Mucosa of rectum (tissue), 2 donors: ENCODE measurements at regions not wholly inside any gene's neighbourhood (a gene's known extent, or its start where the extent isn't known, plus 50 kb on each side); places are given as distances from the start of the nearest gene placed in this dataset.
"Not testable (repeated sequence)": the region's sequence is repeated elsewhere in the genome, so short reads cannot be mapped to it uniquely, and the experiment has no call there.

Experiments used
- H3K27ac ChIP-seq, 2 donors: one replicate each; pipeline ENCODE4 v1.7.0; 2013; ENCODE audit warnings: inconsistent platforms in 2 of 2, low read depth in 2 of 2, low read length in 2 of 2
- H3K27me3 ChIP-seq, 2 donors: one replicate each; pipeline ENCODE4 v1.7.0; 2013; ENCODE audit warnings: low read length in 2 of 2; ENCODE audit not compliant: control insufficient read depth in 2 of 2, insufficient read depth in 2 of 2
- H3K36me3 ChIP-seq, 2 donors: one replicate each; pipeline ENCODE4 v1.7.0; 2013; ENCODE audit warnings: low read length in 2 of 2; ENCODE audit not compliant: control insufficient read depth in 2 of 2, insufficient read depth in 2 of 2
- H3K4me1 ChIP-seq, 2 donors: one replicate each; pipeline ENCODE4 v1.7.0; 2013; ENCODE audit warnings: low read length in 2 of 2, mild to moderate bottlenecking in 1 of 2; ENCODE audit not compliant: control insufficient read depth in 2 of 2, insufficient read depth in 2 of 2
- H3K4me3 ChIP-seq, 2 donors: one replicate each; pipeline ENCODE4 v1.7.0; 2013; ENCODE audit warnings: low read length in 2 of 2
- H3K9ac ChIP-seq, 2 donors: one replicate each; pipeline ENCODE4 v1.7.0; 2013; ENCODE audit warnings: low read length in 2 of 2, low read depth in 1 of 2, mild to moderate bottlenecking in 1 of 2
- H3K9me3 ChIP-seq, 2 donors: one replicate each; pipeline ENCODE4 v1.7.0; 2013; ENCODE audit warnings: low read length in 2 of 2; ENCODE audit not compliant: control insufficient read depth in 2 of 2
- donor health status: healthy.
- donor health status: Normal muscosa, but diverticular disease.

DNA sequence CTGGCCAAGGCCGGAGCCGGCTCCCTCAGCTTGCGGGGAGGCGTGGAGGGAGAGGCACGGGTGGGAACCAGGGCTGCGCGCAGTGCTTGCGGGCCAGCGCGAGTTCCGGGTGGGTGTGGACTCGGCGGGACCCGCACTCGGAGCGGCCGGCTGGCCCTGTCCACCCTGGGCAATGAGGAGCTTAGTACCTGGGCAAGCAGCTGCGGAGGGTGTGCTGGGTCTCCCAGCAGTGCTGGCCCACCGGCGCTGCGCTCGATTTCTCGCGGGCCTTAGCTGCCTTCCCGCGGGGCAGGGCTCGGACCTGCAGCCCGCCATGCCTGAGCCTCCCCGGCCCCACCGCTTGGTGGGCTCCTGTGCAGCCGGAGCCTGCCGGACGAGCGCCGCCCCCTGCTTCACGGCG is 91.4 kb upstream of the MAN1A1 start:
- Histone ChIP-seq H3K36me3 (no peaks in the 10 kb centered on the region), H3K9ac (no peak overlapping the region), H3K4me1 (peaks cover 3 to 4% of the 10 kb centered on the region in 2 donors), H3K9me3 (no peaks in the 10 kb centered on the region), H3K27ac (no peak overlapping the region), H3K27me3 (no peaks in the 10 kb centered on the region), H3K4me3 (no peak overlapping the region)

DNA sequence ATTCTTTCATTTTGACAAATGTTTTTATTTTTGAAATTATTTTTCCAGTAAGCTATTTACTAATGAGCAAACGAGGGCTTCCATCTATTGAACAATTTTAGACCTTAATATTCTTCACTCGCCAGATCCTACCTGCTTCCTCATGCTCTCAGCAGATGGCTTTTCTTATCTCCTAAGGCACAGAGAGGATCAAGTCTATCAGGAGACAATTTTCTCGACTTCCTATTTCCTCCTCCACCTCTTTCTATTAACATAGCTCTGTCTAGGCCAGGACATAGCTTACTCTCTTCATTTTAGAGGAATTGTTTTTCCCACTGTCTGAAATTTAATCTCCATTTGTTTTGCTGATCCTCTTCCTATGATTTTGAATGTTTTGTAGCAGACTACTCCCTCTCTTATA is 87.0 kb upstream of the MAN1A1 start:
- no peak overlapping the region for H3K27ac ChIP-seq
- no peak overlapping the region for H3K9ac ChIP-seq
- no peaks in the 10 kb centered on the region for H3K9me3 ChIP-seq
- no peaks in the 10 kb centered on the region for H3K27me3 ChIP-seq
- H3K4me1 ChIP-seq = no peaks in the 10 kb centered on the region
- no peaks in the 10 kb centered on the region for H3K36me3 ChIP-seq
- no peak overlapping the region for H3K4me3 ChIP-seq

DNA sequence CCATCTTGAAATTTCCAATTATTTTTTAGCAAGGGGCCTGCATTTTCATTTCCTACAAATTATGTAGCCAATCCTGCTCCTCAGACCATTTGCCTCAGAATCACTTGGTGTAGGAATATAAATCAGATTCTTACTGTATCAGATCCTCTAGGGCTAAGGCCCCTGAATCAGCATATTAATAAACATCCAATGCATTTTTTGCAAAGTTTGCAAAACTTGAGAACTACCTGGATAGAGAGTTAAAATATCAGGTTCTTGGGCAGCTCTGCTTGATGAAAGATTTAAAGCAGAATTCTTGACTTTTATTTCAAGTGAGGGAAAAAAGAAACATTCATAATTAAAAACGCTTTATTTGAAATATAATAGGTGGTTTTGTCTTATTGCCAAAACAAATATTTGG is 82.2 kb upstream of the MAN1A1 start:
- Histone ChIP-seq H3K27me3 (no peaks in the 10 kb centered on the region), H3K4me1 (no peaks in the 10 kb centered on the region), H3K9ac (no peak overlapping the region), H3K9me3 (no peaks in the 10 kb centered on the region), H3K4me3 (no peak overlapping the region), H3K36me3 (no peaks in the 10 kb centered on the region), H3K27ac (no peak overlapping the region)

DNA sequence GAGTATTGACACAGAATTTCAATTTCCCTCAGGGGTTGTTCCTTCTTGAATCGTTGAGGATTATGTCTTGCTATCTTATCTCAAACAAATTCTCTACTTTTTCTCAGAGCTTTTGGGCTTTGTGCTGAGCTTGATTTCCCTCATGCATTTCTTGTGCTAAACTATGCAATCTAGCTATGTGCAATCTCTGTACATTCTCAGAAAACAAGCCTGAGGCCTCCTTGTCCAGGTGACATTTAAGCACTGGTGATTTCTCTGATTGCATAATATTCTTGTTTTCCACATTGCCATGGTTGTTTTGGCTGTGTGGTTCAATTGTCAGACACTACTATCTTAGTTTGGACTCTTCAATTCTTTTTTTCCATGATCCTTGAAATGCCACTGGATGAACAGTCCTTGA is 81.2 kb upstream of the MAN1A1 start:
- Histone ChIP-seq H3K36me3 (no peaks in the 10 kb centered on the region), H3K27ac (no peak overlapping the region), H3K4me1 (no peaks in the 10 kb centered on the region), H3K27me3 (no peaks in the 10 kb centered on the region), H3K9ac (no peak overlapping the region), H3K4me3 (no peak overlapping the region), H3K9me3 (no peaks in the 10 kb centered on the region)

DNA sequence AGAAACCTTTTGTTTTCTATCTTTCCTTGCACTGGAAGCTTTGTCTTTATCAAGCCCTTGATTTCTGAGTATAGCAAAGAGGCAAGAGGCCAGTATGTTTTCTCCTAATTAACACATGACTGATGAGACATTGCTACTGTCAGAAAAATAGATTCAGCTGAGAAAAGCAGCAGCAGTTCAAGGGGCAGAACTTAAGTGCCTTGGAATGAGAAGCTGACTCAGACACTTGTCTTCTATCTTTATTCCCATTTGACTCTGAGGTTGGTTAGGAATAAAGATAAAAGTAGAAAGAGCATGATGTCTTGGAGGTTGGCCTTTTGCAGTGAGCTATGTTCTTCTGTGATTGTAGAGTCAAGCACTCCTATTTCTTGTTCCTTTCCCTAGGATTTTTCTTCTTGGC is 79.1 kb upstream of the MAN1A1 start:
- Histone ChIP-seq H3K4me1 (no peaks in the 10 kb centered on the region), H3K9me3 (no peaks in the 10 kb centered on the region), H3K9ac (no peak overlapping the region), H3K27ac (no peak overlapping the region), H3K27me3 (no peaks in the 10 kb centered on the region), H3K4me3 (no peak overlapping the region), H3K36me3 (no peaks in the 10 kb centered on the region)

DNA sequence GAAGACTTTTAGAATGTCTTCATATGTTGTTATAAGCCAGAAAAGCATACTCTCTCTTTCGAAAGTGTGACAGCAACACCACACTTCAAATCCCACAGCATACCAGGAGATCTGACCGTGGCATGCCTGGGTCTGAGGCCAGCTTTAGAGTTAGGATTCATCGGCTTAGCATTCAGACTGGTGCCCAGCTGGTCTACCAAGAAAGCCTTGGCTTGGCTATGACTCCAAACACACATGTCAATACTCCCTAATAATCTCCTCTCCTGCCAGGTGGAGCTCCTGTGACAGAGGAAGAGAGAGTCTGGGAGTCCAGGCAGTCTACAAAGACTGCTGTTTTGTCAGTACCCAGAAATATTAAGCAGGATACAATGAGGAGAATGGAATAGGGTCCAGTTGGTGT is 77.1 kb upstream of the MAN1A1 start:
- Histone ChIP-seq H3K27ac (no peak overlapping the region), H3K9ac (no peak overlapping the region), H3K9me3 (no peaks in the 10 kb centered on the region), H3K4me3 (no peak overlapping the region), H3K4me1 (no peaks in the 10 kb centered on the region), H3K27me3 (no peaks in the 10 kb centered on the region), H3K36me3 (no peaks in the 10 kb centered on the region)

DNA sequence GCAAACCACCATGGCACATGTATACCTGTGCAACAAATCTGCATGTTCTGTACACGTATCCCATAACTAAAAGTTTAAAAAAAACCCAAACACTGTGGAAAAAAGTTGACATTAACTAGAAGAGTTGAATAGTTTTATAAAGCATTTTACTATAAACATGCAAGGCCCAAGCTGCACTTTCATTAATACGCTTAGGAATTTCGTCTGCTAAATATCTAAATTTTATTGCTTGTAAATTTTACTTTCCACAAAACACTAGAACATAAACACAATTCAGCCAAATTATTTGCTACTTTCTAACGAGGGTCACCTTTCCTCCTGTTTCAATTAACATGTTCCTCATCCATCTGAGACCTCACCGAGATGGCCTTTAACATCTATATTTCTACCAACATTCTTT is 74.4 kb upstream of the MAN1A1 start:
- Histone ChIP-seq H3K9ac (no peak overlapping the region), H3K9me3 (no peaks in the 10 kb centered on the region), H3K36me3 (no peaks in the 10 kb centered on the region), H3K4me3 (no peak overlapping the region), H3K27me3 (no peaks in the 10 kb centered on the region), H3K4me1 (no peaks in the 10 kb centered on the region), H3K27ac (no peak overlapping the region)

DNA sequence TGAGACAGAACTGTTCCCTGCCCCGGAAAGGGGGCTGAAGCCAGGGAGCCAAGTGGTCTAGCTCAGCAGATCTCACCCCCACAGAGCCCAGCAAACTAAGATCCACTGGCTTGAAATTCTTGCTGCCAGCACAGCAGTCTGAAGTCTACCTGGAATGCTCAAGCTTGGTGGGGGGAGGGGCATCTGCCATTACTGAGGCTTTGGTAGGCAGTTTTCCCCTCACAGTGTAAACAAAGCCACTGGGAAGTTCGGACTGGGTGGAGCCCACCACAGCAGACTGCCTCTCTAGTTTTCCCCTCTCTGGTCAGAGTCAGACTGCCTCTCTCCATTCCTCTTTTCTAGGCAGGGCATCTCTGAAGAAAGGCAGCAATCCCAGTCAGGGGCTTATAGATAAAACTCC is 68.5 kb upstream of the MAN1A1 start:
- not testable (repeated sequence) for H3K27ac ChIP-seq, H3K4me1 ChIP-seq, H3K9me3 ChIP-seq, H3K4me3 ChIP-seq, H3K9ac ChIP-seq, H3K36me3 ChIP-seq, H3K27me3 ChIP-seq

DNA sequence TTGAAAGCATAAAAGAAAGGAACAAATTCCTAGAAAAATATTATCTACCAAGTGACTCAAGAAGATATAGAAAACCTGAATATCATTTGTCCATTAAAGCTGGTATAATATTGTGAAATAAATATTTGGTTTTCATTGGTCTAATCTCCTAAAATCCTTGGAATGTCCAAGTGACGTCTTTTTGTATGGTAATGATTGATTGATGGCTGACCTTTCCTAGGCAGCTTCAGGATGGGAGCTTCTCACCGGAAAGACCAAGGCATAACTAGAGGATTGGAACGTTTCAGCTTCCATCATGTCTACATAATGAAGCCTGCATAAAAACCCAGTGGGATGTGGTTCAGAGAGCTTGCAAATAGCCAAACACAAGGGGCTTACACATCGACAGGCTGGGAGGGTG is 57.6 kb upstream of the MAN1A1 start:
- H3K36me3 ChIP-seq = no peaks in the 10 kb centered on the region
- H3K4me1 ChIP-seq = no peaks in the 10 kb centered on the region
- H3K27me3 ChIP-seq = no peaks in the 10 kb centered on the region
- H3K9me3 ChIP-seq = no peaks in the 10 kb centered on the region
- H3K4me3 ChIP-seq = no peak overlapping the region
- no peak overlapping the region for H3K27ac ChIP-seq
- no peak overlapping the region for H3K9ac ChIP-seq

DNA sequence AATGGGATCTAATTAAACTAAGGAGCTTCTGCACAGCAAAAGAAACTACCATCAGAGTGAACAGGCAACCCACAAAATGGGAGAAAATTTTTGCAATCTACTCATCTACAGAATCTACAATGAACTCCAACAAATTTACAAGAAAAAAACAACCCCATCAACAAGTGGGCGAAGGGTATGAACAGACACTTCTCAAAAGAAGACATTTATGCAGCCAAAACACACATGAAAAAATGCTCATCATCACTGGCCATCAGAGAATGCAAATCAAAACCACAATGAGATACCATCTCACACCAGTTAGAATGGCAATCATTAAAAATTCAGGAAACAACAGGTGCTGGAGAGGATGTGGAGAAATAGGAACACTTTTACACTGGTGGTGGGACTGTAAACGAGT is 55.6 kb upstream of the MAN1A1 start:
- H3K27ac ChIP-seq, H3K36me3 ChIP-seq, H3K4me1 ChIP-seq, H3K4me3 ChIP-seq, H3K9ac ChIP-seq, H3K27me3 ChIP-seq, H3K9me3 ChIP-seq: not testable (repeated sequence)
